ENCODE measurements at regions not wholly inside any gene's neighbourhood (a gene's known extent, or its start where the extent isn't known, plus 50 kb on each side); places are given as distances from the start of the nearest gene placed in this dataset.

DNA sequence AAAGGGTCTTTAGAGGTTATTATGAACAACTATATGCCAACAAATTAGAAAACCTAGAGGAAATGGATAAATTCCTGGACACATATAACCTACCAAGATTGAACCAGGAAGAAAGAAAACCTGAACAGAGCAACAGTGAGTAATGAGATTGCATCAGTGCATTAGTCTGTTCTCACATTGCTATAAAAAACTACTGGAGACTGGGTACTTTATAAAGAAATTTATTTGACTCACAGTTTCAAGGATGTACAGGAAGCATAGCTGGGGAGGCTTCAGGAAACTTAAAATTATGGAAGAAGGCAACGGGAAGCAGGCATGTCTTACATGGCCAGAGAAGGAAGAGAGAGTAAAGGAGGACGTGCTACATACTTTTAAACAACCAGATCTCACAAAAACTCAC is 70.8 kb upstream of the GNAZ start:
- Histone ChIP-seq H3K4me1 (ENCODE audit: insufficient read depth, low read length, poor library complexity, severe bottlenecking) (no peaks in the 10 kb centered on the region), H3K36me3 (ENCODE audit: insufficient read depth, low read length, poor library complexity, severe bottlenecking) (no peaks in the 10 kb centered on the region), H3K27ac (ENCODE audit: low read depth, low read length, poor library complexity, severe bottlenecking) (no peak overlapping the region), H3K27me3 (replicated peaks; ENCODE audit: insufficient read depth, low read depth, low read length, poor library complexity) (no peaks in the 10 kb centered on the region), H3K9me3 (ENCODE audit: low read depth, low read length, poor library complexity, severe bottlenecking) (peaks cover 8% of the 10 kb centered on the region), H3K4me3 (ENCODE audit: low read depth, low read length, poor library complexity, severe bottlenecking) (no peak overlapping the region)
- TF ChIP-seq EZH2 (IDR thresholded peaks at IDR 0.05; ENCODE audit: borderline replicate concordance, low read depth, low read length, poor library complexity, severe bottlenecking), result no peak
- TF ChIP-seq, protein P1, sequence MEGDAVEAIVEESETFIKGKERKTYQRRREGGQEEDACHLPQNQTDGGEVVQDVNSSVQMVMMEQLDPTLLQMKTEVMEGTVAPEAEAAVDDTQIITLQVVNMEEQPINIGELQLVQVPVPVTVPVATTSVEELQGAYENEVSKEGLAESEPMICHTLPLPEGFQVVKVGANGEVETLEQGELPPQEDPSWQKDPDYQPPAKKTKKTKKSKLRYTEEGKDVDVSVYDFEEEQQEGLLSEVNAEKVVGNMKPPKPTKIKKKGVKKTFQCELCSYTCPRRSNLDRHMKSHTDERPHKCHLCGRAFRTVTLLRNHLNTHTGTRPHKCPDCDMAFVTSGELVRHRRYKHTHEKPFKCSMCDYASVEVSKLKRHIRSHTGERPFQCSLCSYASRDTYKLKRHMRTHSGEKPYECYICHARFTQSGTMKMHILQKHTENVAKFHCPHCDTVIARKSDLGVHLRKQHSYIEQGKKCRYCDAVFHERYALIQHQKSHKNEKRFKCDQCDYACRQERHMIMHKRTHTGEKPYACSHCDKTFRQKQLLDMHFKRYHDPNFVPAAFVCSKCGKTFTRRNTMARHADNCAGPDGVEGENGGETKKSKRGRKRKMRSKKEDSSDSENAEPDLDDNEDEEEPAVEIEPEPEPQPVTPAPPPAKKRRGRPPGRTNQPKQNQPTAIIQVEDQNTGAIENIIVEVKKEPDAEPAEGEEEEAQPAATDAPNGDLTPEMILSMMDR (conservative IDR thresholded peaks at IDR 0.05; ENCODE audit: low read depth, low read length), result no peak
- no TSS peak for BruUV-seq (replicated peaks)
- DNase-seq (ENCODE audit: low spot score), result no peak
- ChIA-PET POLR2A (ENCODE audit: low non-redundant PET) (no interaction called here), CTCF (no interaction called here)
- intact Hi-C loops (cut with micrococcal nuclease; ENCODE audit: unreplicated experiment), result no loop called here

DNA sequence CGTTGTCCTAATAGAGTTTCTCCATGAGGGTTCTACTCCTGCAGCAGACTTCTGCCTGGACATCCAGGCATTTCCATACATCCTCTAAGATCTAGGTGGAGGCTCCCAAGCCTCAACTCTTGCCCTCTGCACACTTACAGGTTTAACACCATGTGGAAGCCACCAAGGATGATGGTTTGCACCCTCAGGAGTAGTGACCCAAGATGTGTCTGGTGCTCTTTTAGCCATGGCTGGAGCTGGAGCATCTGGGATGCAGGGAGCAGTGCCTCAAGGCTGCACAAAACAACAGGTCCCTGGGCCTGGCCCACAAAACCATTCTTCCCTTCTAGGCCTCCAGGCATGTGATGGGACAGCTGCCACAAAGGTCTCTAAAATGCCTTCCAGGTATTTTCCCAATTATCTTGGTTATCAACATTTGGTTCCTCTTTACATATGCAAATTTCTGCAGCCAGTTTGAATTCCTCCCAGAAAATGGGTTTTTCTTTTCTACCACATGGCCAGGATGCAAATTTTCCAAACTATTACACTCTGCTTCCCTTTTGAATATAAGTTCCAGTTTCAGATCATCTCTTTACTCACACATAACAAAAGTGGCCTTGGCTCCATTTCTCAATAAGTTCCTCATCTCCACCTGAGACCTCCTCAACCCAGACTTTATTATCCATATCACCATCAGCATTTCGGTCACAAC is 69.5 kb upstream of the GNAZ start:
- H3K36me3 ChIP-seq (ENCODE audit: insufficient read depth, low read length, poor library complexity, severe bottlenecking), result no peaks in the 10 kb centered on the region
- no peaks in the 10 kb centered on the region for H3K27me3 ChIP-seq (replicated peaks; ENCODE audit: insufficient read depth, low read depth, low read length, poor library complexity)
- no peak for TF ChIP-seq EZH2 (IDR thresholded peaks at IDR 0.05; ENCODE audit: borderline replicate concordance, low read depth, low read length, poor library complexity, severe bottlenecking)
- TF ChIP-seq, protein P1 (conservative IDR thresholded peaks at IDR 0.05; ENCODE audit: low read depth, low read length), result no peak
- no peaks in the 10 kb centered on the region for H3K4me1 ChIP-seq (ENCODE audit: insufficient read depth, low read length, poor library complexity, severe bottlenecking)
- peaks cover 8% of the 10 kb centered on the region for H3K9me3 ChIP-seq (ENCODE audit: low read depth, low read length, poor library complexity, severe bottlenecking)
- H3K27ac ChIP-seq (ENCODE audit: low read depth, low read length, poor library complexity, severe bottlenecking), result no peak overlapping the region
- ChIA-PET CTCF (no interaction called here), POLR2A (ENCODE audit: low non-redundant PET) (no interaction called here)
- intact Hi-C loops (cut with micrococcal nuclease; ENCODE audit: unreplicated experiment), result no loop called here
- no TSS peak for BruUV-seq (replicated peaks)
- no peak for DNase-seq (ENCODE audit: low spot score)
- no peak overlapping the region for H3K4me3 ChIP-seq (ENCODE audit: low read depth, low read length, poor library complexity, severe bottlenecking)

DNA sequence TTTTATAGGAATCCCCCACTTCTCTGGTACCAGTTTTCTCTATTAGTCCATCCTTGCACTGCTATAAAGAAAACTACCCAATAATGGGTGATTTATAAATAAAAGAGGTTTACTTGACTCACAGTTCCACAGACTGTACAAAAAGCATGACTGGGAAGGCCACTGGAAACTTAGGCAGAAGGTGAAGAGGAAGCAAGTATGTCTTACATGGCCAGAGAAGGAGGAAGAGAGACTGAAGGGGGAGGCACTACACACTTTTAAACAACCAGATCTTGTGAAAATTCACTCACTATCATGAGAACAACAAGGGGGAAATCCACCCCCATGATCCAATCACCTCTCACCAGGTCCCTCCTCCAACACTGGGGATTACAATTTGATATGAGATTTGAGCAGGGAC is 68.9 kb upstream of the GNAZ start:
- Histone ChIP-seq H3K27ac (ENCODE audit: low read depth, low read length, poor library complexity, severe bottlenecking) (no peak overlapping the region), H3K4me3 (ENCODE audit: low read depth, low read length, poor library complexity, severe bottlenecking) (no peak overlapping the region), H3K27me3 (replicated peaks; ENCODE audit: insufficient read depth, low read depth, low read length, poor library complexity) (no peaks in the 10 kb centered on the region), H3K4me1 (ENCODE audit: insufficient read depth, low read length, poor library complexity, severe bottlenecking) (no peaks in the 10 kb centered on the region), H3K36me3 (ENCODE audit: insufficient read depth, low read length, poor library complexity, severe bottlenecking) (no peaks in the 10 kb centered on the region), H3K9me3 (ENCODE audit: low read depth, low read length, poor library complexity, severe bottlenecking) (peaks cover 8% of the 10 kb centered on the region)
- ChIA-PET POLR2A (ENCODE audit: low non-redundant PET) (no interaction called here), CTCF (no interaction called here)
- no peak for DNase-seq (ENCODE audit: low spot score)
- no TSS peak for BruUV-seq (replicated peaks)
- intact Hi-C loops (cut with micrococcal nuclease; ENCODE audit: unreplicated experiment), result no loop called here
- TF ChIP-seq, protein P1 (conservative IDR thresholded peaks at IDR 0.05; ENCODE audit: low read depth, low read length), result no peak
- no peak for TF ChIP-seq EZH2 (IDR thresholded peaks at IDR 0.05; ENCODE audit: borderline replicate concordance, low read depth, low read length, poor library complexity, severe bottlenecking)
